IMR-90 (cell line): ENCODE measurements at regions not wholly inside any gene's neighbourhood (a gene's known extent, or its start where the extent isn't known, plus 50 kb on each side); places are given as distances from the start of the nearest gene placed in this dataset.

Experiments used
- ATAC-seq: fragments of 200-7000 bp; cut with Tn5 transposase; 2 replicates; pipeline ENCODE4 v1.9.1; 2020; ENCODE audit warnings: low read depth, mild to moderate bottlenecking, moderate library complexity
- BruUV-seq: library from RNA; stranded (reverse); fragments of 400-500 nt; replicated peaks from 2 replicates; lab custom pipeline; 2021; lab: Mats Ljungman, UMichigan
- CTCF ChIA-PET: fragments of 300-600 bp; formaldehyde crosslinking; extraction: SDS; loops from one replicate; lab custom pipeline; 2021; ENCODE audit warnings: antibody characterized with exemption; lab: Yijun Ruan, JAX
- POLR2A ChIA-PET: fragments of 300-600 bp; sonication (Branson Sonifier 250); formaldehyde crosslinking; loops from one replicate; lab custom pipeline; 2022; ENCODE audit warnings: antibody characterized with exemption; ENCODE audit not compliant: unreplicated experiment; lab: Charles Lee
- DNase-seq: peaks from one replicate; pipeline ENCODE4 v3.0.0; 2013
- H2AFZ ChIP-seq: replicated peaks from 2 replicates; pipeline ENCODE3; 2013; ENCODE audit warnings: low read length, mild to moderate bottlenecking; ENCODE audit not compliant: poor library complexity
- H2AK5ac ChIP-seq: 2 replicates; pipeline ENCODE4 v1.6.1; 2013; ENCODE audit warnings: low read depth, low read length, inconsistent platforms
- H2AK9ac ChIP-seq: replicated peaks from 2 replicates; pipeline ENCODE3; 2013; ENCODE audit warnings: mild to moderate bottlenecking, low read depth, low read length, moderate library complexity; ENCODE audit not compliant: poor library complexity
- H2BK120ac ChIP-seq: 2 replicates; pipeline ENCODE4 v1.6.1; 2013; ENCODE audit warnings: low read depth, low read length, inconsistent platforms
- H2BK15ac ChIP-seq: 3 replicates; pipeline ENCODE4 v1.6.1; 2013; ENCODE audit warnings: low read depth, low read length, inconsistent platforms
- H2BK20ac ChIP-seq: 2 replicates; pipeline ENCODE4 v1.6.1; 2013; ENCODE audit warnings: low read depth, mild to moderate bottlenecking, inconsistent platforms, low read length, moderate library complexity
- H2BK5ac ChIP-seq: 2 replicates; pipeline ENCODE4 v1.6.1; 2013; ENCODE audit warnings: mild to moderate bottlenecking, low read depth, low read length, inconsistent platforms; ENCODE audit not compliant: poor library complexity, severe bottlenecking
- H3K14ac ChIP-seq: replicated peaks from 2 replicates; pipeline ENCODE4 v1.6.1; 2013; ENCODE audit warnings: low read depth, low read length, inconsistent platforms
- H3K18ac ChIP-seq: 2 replicates; pipeline ENCODE4 v1.6.1; 2013; ENCODE audit warnings: low read depth, low read length, control low read depth
- H3K23ac ChIP-seq: 2 replicates; pipeline ENCODE4 v1.6.1; 2013; ENCODE audit warnings: low read depth, low read length, inconsistent platforms
- H3K27ac ChIP-seq: 2 replicates; pipeline ENCODE4 v1.5.1; 2013; ENCODE audit warnings: mild to moderate bottlenecking, control low read depth, low read length; ENCODE audit not compliant: insufficient read depth
- H3K27me3 ChIP-seq: 2 replicates; pipeline ENCODE4 v1.6.1; 2013; ENCODE audit warnings: low read length; ENCODE audit not compliant: control insufficient read depth, insufficient read depth
- H3K36me3 ChIP-seq: 2 replicates; pipeline ENCODE4 v1.6.1; 2013; ENCODE audit warnings: low read length, mixed read lengths; ENCODE audit not compliant: control insufficient read depth, insufficient read depth
- H3K4ac ChIP-seq: 2 replicates; pipeline ENCODE4 v1.6.1; 2013; ENCODE audit warnings: low read depth, low read length, inconsistent platforms
- H3K4me1 ChIP-seq: 2 replicates; pipeline ENCODE4 v1.6.1; 2013; ENCODE audit warnings: low read length, mixed read lengths; ENCODE audit not compliant: control insufficient read depth, insufficient read depth
- H3K4me2 ChIP-seq: 2 replicates; pipeline ENCODE4 v1.6.1; 2013; ENCODE audit warnings: low read depth, mild to moderate bottlenecking, control low read depth, low read length, moderate library complexity
- H3K4me3 ChIP-seq: 2 replicates; pipeline ENCODE4 v1.5.1; 2013; ENCODE audit warnings: low read depth, mild to moderate bottlenecking, control low read depth, low read length, moderate library complexity; ENCODE audit not compliant: insufficient read depth
- H3K56ac ChIP-seq: 2 replicates; pipeline ENCODE4 v1.6.1; 2013; ENCODE audit warnings: low read length, inconsistent platforms; ENCODE audit not compliant: insufficient read depth; ENCODE audit errors: extremely low read depth
- H3K79me1 ChIP-seq, 2 experiments: 2 replicates each; pipeline ENCODE4 v1.6.1; 2013; ENCODE audit warnings: low read length in 2 of 2, inconsistent platforms in 1 of 2, low read depth in 1 of 2
- H3K9ac ChIP-seq: 2 replicates; pipeline ENCODE4 v1.6.1; 2013; ENCODE audit warnings: low read depth, low read length, control low read depth
- H3K9me1 ChIP-seq: 2 replicates; pipeline ENCODE4 v1.6.1; 2013; ENCODE audit warnings: low read length, inconsistent platforms; ENCODE audit not compliant: insufficient read depth
- H3K9me3 ChIP-seq: 2 replicates; pipeline ENCODE4 v1.6.1; 2013; ENCODE audit warnings: low read length; ENCODE audit not compliant: control insufficient read depth, insufficient read depth
- H4K20me1 ChIP-seq: 2 replicates; pipeline ENCODE4 v1.6.1; 2013; ENCODE audit warnings: low read length, inconsistent platforms; ENCODE audit not compliant: insufficient read depth
- H4K5ac ChIP-seq: 2 replicates; pipeline ENCODE4 v1.6.1; 2013; ENCODE audit warnings: mild to moderate bottlenecking, low read depth, low read length, control low read depth
- H4K8ac ChIP-seq, 2 experiments: 2 replicates each; pipeline ENCODE4 v1.6.1; 2013; ENCODE audit warnings: low read depth in 2 of 2, low read length in 2 of 2, control low read depth in 1 of 2, inconsistent platforms in 1 of 2
- H4K91ac ChIP-seq: 2 replicates; pipeline ENCODE4 v1.6.1; 2013; ENCODE audit warnings: low read depth, low read length, inconsistent platforms; ENCODE audit not compliant: insufficient read depth
- CEBPB ChIP-seq: IDR thresholded peaks from 2 replicates; pipeline ENCODE4 v1.6.1; 2012; ENCODE audit warnings: low read depth, low read length, improper control_type of control experiment
- CHD1 ChIP-seq: IDR thresholded peaks from 2 replicates; pipeline ENCODE4 v1.6.1; 2012; ENCODE audit warnings: low read depth, low read length, improper control_type of control experiment
- FOS ChIP-seq: fragments of 150-350 bp; IDR thresholded peaks from 2 replicates; pipeline ENCODE4 v1.6.1; 2016; ENCODE audit warnings: low read depth, low read length
- MXI1 ChIP-seq: IDR thresholded peaks from 2 replicates; pipeline ENCODE4 v1.6.1; 2012; ENCODE audit warnings: low read depth, mild to moderate bottlenecking, low read length, moderate library complexity, borderline replicate concordance
- NFE2L2 ChIP-seq: fragments of 150-350 bp; IDR thresholded peaks from 2 replicates; pipeline ENCODE4 v1.6.1; 2016; ENCODE audit warnings: low read depth, mild to moderate bottlenecking, low read length
- RAD21 ChIP-seq: IDR thresholded peaks from 2 replicates; pipeline ENCODE4 v1.6.1; 2012; ENCODE audit warnings: low read length, improper control_type of control experiment
- SMC3 ChIP-seq: fragments of 150-350 bp; IDR thresholded peaks from 2 replicates; pipeline ENCODE4 v1.6.1; 2016; ENCODE audit warnings: low read depth, mild to moderate bottlenecking, antibody characterized with exemption, low read length, moderate library complexity
- WGBS, 2 experiments: methylation state at CpG; one replicate each; pipeline versions ENCODE4 v1.1.5 to v1.1.7; 2013; ENCODE audit warnings: missing lambda C conversion rate in 2 of 2; ENCODE audit not compliant: insufficient read length in 1 of 2; ENCODE audit errors: extremely low coverage in 2 of 2; 5-methylcytosine and 5-hydroxymethylcytosine counted together
- dilution Hi-C: fragments of 300-500 bp; cut with HindIII; formaldehyde crosslinking; loops from one replicate; pipeline ENCODE4 v1.14.3; 2018; ENCODE audit warnings: low sequenced_read_pairs; ENCODE audit not compliant: unreplicated experiment
- in situ Hi-C: fragments of 300-500 bp; cut with MboI; formaldehyde crosslinking; loops from 3 replicates; pipeline ENCODE4 v1.14.3; 2019; ENCODE audit warnings: low sequenced_read_pairs, inconsistent platforms, mixed read lengths
- intact Hi-C: fragments of 100-400 bp; cut with micrococcal nuclease; formaldehyde crosslinking; loops from 2 replicates; pipeline ENCODE4 v1.10.0; 2022
- TF ChIP-seq, protein P1 (sequence below): fragments of 150-350 bp; IDR thresholded peaks from 2 replicates; pipeline ENCODE4 v1.6.1; 2016; ENCODE audit warnings: low read depth, mild to moderate bottlenecking, low read length, moderate library complexity, borderline replicate concordance
- TF ChIP-seq, protein P2 (sequence below): conservative IDR thresholded peaks from 2 replicates; pipeline ENCODE4 v1.5.1; 2012; ENCODE audit warnings: mild to moderate bottlenecking, low read depth, low read length, improper control_type of control experiment
- TF ChIP-seq, protein P3 (sequence below): fragments of 150-350 bp; IDR thresholded peaks from 2 replicates; pipeline ENCODE4 v1.6.1; 2017; ENCODE audit warnings: mild to moderate bottlenecking, antibody characterized with exemption, low read length, low read depth

DNA sequence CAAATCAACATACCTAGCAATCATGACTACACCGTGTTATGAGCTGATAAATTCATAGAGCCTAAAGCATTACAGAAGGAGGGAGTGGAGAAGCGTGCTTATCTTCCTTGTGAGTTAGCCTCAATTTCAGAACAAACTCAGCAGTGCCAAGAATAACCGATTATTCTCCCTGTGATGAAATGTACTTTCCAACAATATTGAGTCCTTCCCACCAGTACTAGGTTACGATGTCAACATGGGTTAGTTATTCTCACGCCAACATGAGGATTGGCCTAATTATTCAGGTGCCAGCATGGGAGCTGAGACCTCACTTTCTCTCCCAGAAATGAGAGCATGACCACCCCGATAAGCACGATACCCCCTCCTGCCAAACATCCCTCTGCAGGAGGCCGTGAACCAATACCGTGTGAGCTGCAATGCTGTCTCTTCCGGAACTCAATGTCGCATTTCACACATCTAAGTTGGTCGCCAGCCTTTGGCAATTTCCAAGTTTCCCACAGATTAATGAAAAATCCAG is 193.7 kb downstream of the ENC1 start:
- in situ Hi-C loops: no loop called here
- 50% methylated on average over 2 of the region's 12 CpGs; no CpG with 5 or more reads in 1 of the 2 experiments for WGBS, 2 experiments

More for the DNA sequence above, 193.7 kb downstream of the ENC1 start:
- POLR2A ChIA-PET: no interaction called here
- CTCF ChIA-PET: no interaction called here
- Histone ChIP-seq H3K9ac (no peak overlapping the region), H4K5ac (no peak overlapping the region), H3K4me3 (no peak overlapping the region), H3K9me1 (no peaks in the 10 kb centered on the region), H4K8ac (no peak overlapping the region), H2BK15ac (no peak overlapping the region), H2AFZ (no peak overlapping the region), H3K36me3 (no peaks in the 10 kb centered on the region), H2AK5ac (no peak overlapping the region), H4K20me1 (no peaks in the 10 kb centered on the region), H3K4me1 (no peaks in the 10 kb centered on the region), H3K4ac (no peak overlapping the region), H2AK9ac (no peak overlapping the region), H3K79me1 (no peaks in the 10 kb centered on the region), H3K27ac (no peak overlapping the region), H3K4me2 (no peak overlapping the region), H3K14ac (no peak overlapping the region), H3K56ac (no peak overlapping the region), H3K9me3 (no peaks in the 10 kb centered on the region), H3K27me3 (peaks cover 33% of the 10 kb centered on the region), H4K91ac (no peak overlapping the region), H2BK20ac (no peak overlapping the region), H3K23ac (no peak overlapping the region), H2BK120ac (no peak overlapping the region), H3K18ac (no peak overlapping the region), H2BK5ac (no peak overlapping the region)
- ATAC-seq (no peak), DNase-seq (no peak)
- dilution Hi-C loops: no loop called here
- intact Hi-C loops: no loop called here
- TF ChIP-seq CEBPB (no peak), FOS (no peak), NFE2L2 (no peak), MXI1 (no peak), SMC3 (no peak), RAD21 (no peak), CHD1 (no peak)
- TF ChIP-seq, protein P1, sequence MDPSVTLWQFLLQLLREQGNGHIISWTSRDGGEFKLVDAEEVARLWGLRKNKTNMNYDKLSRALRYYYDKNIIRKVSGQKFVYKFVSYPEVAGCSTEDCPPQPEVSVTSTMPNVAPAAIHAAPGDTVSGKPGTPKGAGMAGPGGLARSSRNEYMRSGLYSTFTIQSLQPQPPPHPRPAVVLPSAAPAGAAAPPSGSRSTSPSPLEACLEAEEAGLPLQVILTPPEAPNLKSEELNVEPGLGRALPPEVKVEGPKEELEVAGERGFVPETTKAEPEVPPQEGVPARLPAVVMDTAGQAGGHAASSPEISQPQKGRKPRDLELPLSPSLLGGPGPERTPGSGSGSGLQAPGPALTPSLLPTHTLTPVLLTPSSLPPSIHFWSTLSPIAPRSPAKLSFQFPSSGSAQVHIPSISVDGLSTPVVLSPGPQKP: no peak
- TF ChIP-seq, protein P2, sequence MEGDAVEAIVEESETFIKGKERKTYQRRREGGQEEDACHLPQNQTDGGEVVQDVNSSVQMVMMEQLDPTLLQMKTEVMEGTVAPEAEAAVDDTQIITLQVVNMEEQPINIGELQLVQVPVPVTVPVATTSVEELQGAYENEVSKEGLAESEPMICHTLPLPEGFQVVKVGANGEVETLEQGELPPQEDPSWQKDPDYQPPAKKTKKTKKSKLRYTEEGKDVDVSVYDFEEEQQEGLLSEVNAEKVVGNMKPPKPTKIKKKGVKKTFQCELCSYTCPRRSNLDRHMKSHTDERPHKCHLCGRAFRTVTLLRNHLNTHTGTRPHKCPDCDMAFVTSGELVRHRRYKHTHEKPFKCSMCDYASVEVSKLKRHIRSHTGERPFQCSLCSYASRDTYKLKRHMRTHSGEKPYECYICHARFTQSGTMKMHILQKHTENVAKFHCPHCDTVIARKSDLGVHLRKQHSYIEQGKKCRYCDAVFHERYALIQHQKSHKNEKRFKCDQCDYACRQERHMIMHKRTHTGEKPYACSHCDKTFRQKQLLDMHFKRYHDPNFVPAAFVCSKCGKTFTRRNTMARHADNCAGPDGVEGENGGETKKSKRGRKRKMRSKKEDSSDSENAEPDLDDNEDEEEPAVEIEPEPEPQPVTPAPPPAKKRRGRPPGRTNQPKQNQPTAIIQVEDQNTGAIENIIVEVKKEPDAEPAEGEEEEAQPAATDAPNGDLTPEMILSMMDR: no peak
- TF ChIP-seq, protein P3, sequence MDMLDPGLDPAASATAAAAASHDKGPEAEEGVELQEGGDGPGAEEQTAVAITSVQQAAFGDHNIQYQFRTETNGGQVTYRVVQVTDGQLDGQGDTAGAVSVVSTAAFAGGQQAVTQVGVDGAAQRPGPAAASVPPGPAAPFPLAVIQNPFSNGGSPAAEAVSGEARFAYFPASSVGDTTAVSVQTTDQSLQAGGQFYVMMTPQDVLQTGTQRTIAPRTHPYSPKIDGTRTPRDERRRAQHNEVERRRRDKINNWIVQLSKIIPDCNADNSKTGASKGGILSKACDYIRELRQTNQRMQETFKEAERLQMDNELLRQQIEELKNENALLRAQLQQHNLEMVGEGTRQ: no peak
- no TSS peak for BruUV-seq
